IPS-20b (cell line): ENCODE measurements at regions not wholly inside any gene's neighbourhood (a gene's known extent, or its start where the extent isn't known, plus 50 kb on each side); places are given as distances from the start of the nearest gene placed in this dataset.

Source experiments
- H3K27ac ChIP-seq: one replicate; pipeline ENCODE4 v1.5.1; 2013; ENCODE audit warnings: low read length
- H3K27me3 ChIP-seq: 2 replicates; pipeline ENCODE4 v1.6.1; 2013; ENCODE audit warnings: mild to moderate bottlenecking, low read length, inconsistent platforms; ENCODE audit not compliant: insufficient read depth
- H3K36me3 ChIP-seq: 2 replicates; pipeline ENCODE4 v1.6.1; 2013; ENCODE audit warnings: low read depth, mild to moderate bottlenecking, inconsistent platforms, low read length, moderate library complexity; ENCODE audit not compliant: insufficient read depth
- H3K4me1 ChIP-seq: 2 replicates; pipeline ENCODE4 v1.6.1; 2013; ENCODE audit warnings: mild to moderate bottlenecking, control low read depth, inconsistent platforms, low read length, moderate library complexity; ENCODE audit not compliant: insufficient read depth
- H3K4me3 ChIP-seq: 2 replicates; pipeline ENCODE4 v1.5.1; 2013; ENCODE audit warnings: mild to moderate bottlenecking, low read length, inconsistent platforms
- H3K9ac ChIP-seq: 2 replicates; pipeline ENCODE4 v1.6.1; 2013; ENCODE audit warnings: low read depth, mild to moderate bottlenecking, inconsistent platforms, low read length, moderate library complexity
- H3K9me3 ChIP-seq: 2 replicates; pipeline ENCODE4 v1.6.1; 2013; ENCODE audit warnings: mild to moderate bottlenecking, low read depth, low read length, inconsistent platforms; ENCODE audit not compliant: insufficient read depth

GRCh38 chr3:197445896-197446699, 109.7 kb downstream of the BDH1 start:
- Histone ChIP-seq H3K27me3 (no peaks in the 10 kb centered on the region), H3K9me3 (no peaks in the 10 kb centered on the region), H3K4me1 (no peaks in the 10 kb centered on the region), H3K9ac (no peak overlapping the region), H3K36me3 (no peaks in the 10 kb centered on the region), H3K27ac (no peak overlapping the region), H3K4me3 (no peak overlapping the region)

- Histone ChIP-seq H3K9ac (no peak overlapping the region), H3K27me3 (no peaks in the 10 kb centered on the region), H3K36me3 (no peaks in the 10 kb centered on the region), H3K9me3 (no peaks in the 10 kb centered on the region), H3K4me1 (no peaks in the 10 kb centered on the region), H3K27ac (no peak overlapping the region), H3K4me3 (no peak overlapping the region)
Observed at GRCh38 chr3:197444793-197445379, 110.9 kb downstream of the BDH1 start.

- H3K4me1 ChIP-seq: no peaks in the 10 kb centered on the region
- no peaks in the 10 kb centered on the region for H3K9me3 ChIP-seq
- H3K36me3 ChIP-seq: no peaks in the 10 kb centered on the region
- no peak overlapping the region for H3K4me3 ChIP-seq
- H3K27me3 ChIP-seq: no peaks in the 10 kb centered on the region
- no peak overlapping the region for H3K9ac ChIP-seq
- H3K27ac ChIP-seq: no peak overlapping the region
Observed at GRCh38 chr3:197443506-197443905, 112.3 kb downstream of the BDH1 start.

- Histone ChIP-seq H3K36me3 (no peaks in the 10 kb centered on the region), H3K4me1 (no peaks in the 10 kb centered on the region), H3K4me3 (no peak overlapping the region), H3K9me3 (no peaks in the 10 kb centered on the region), H3K27ac (no peak overlapping the region), H3K27me3 (no peaks in the 10 kb centered on the region), H3K9ac (no peak overlapping the region)
Observed at GRCh38 chr3:197440717-197441303, 115.0 kb downstream of the BDH1 start.

GRCh38 chr3:197438906-197439305, 116.9 kb downstream of the BDH1 start:
- Histone ChIP-seq H3K4me1 (no peaks in the 10 kb centered on the region), H3K9me3 (no peaks in the 10 kb centered on the region), H3K4me3 (no peak overlapping the region), H3K36me3 (no peaks in the 10 kb centered on the region), H3K9ac (no peak overlapping the region), H3K27ac (no peak overlapping the region), H3K27me3 (no peaks in the 10 kb centered on the region)

- H3K36me3 ChIP-seq: no peaks in the 10 kb centered on the region
- no peak overlapping the region for H3K9ac ChIP-seq
- no peaks in the 10 kb centered on the region for H3K27me3 ChIP-seq
- H3K27ac ChIP-seq: no peak overlapping the region
- no peaks in the 10 kb centered on the region for H3K9me3 ChIP-seq
- no peak overlapping the region for H3K4me3 ChIP-seq
- no peaks in the 10 kb centered on the region for H3K4me1 ChIP-seq
Observed at GRCh38 chr3:197435426-197435825, 120.3 kb downstream of the BDH1 start.

GRCh38 chr3:197434830-197435229, 120.9 kb downstream of the BDH1 start:
- no peak overlapping the region for H3K4me3 ChIP-seq

GRCh38 chr3:197432384-197433127, 123.2 kb downstream of the BDH1 start:
- no peak overlapping the region for H3K27ac ChIP-seq
- H3K4me1 ChIP-seq: no peaks in the 10 kb centered on the region

More at GRCh38 chr3:197434830-197435229, 120.9 kb downstream of the BDH1 start:
- Histone ChIP-seq H3K27me3 (no peaks in the 10 kb centered on the region), H3K9ac (no peak overlapping the region), H3K4me1 (no peaks in the 10 kb centered on the region), H3K36me3 (no peaks in the 10 kb centered on the region), H3K9me3 (no peaks in the 10 kb centered on the region), H3K27ac (no peak overlapping the region)

GRCh38 chr3:197431346-197431910, 124.3 kb downstream of the BDH1 start:
- Histone ChIP-seq H3K9me3 (no peaks in the 10 kb centered on the region), H3K27me3 (no peaks in the 10 kb centered on the region), H3K4me3 (no peak overlapping the region), H3K4me1 (no peaks in the 10 kb centered on the region), H3K9ac (no peak overlapping the region), H3K36me3 (no peaks in the 10 kb centered on the region), H3K27ac (no peak overlapping the region)

More at GRCh38 chr3:197432384-197433127, 123.2 kb downstream of the BDH1 start:
- Histone ChIP-seq H3K9me3 (no peaks in the 10 kb centered on the region), H3K27me3 (no peaks in the 10 kb centered on the region), H3K9ac (no peak overlapping the region), H3K36me3 (no peaks in the 10 kb centered on the region), H3K4me3 (no peak overlapping the region)

GRCh38 chr3:197430934-197431333, 124.8 kb downstream of the BDH1 start:
- Histone ChIP-seq H3K9me3 (no peaks in the 10 kb centered on the region), H3K27me3 (no peaks in the 10 kb centered on the region), H3K4me1 (no peaks in the 10 kb centered on the region), H3K9ac (no peak overlapping the region), H3K27ac (no peak overlapping the region), H3K4me3 (no peak overlapping the region), H3K36me3 (no peaks in the 10 kb centered on the region)

- Histone ChIP-seq H3K27me3 (no peaks in the 10 kb centered on the region), H3K4me3 (no peak overlapping the region), H3K9me3 (no peaks in the 10 kb centered on the region), H3K9ac (no peak overlapping the region), H3K27ac (no peak overlapping the region), H3K4me1 (no peaks in the 10 kb centered on the region), H3K36me3 (no peaks in the 10 kb centered on the region)
Observed at GRCh38 chr3:197430502-197430901, 125.3 kb downstream of the BDH1 start.
